Retina (tissue), 1 donor: ENCODE measurements at regions not wholly inside any gene's neighbourhood (a gene's known extent, or its start where the extent isn't known, plus 50 kb on each side); places are given as distances from the start of the nearest gene placed in this dataset.

ENCODE experiments used
- DNase-seq: peaks from one replicate; pipeline ENCODE4 v3.0.0-alpha.2; 2016

DNA sequence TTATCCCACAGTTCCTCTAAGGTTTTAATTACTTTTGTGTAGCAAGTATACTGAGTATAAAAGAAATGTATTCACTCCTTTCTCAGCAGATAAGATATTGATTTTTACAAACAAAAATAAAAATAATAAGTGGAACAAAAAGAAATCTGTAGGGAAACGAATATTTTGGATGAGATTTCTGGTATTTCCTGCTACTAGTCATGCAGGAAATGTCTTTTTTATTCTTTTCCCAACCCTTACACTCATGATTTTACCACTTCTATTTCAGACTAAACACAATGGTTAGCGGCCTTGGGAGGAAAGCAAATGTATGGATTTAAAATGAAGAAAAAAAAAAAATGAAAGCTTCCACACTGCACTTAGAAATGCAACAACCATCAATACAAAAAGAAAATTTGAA, 580.5 kb upstream of the MARCKS start:
- no peak for DNase-seq

DNA sequence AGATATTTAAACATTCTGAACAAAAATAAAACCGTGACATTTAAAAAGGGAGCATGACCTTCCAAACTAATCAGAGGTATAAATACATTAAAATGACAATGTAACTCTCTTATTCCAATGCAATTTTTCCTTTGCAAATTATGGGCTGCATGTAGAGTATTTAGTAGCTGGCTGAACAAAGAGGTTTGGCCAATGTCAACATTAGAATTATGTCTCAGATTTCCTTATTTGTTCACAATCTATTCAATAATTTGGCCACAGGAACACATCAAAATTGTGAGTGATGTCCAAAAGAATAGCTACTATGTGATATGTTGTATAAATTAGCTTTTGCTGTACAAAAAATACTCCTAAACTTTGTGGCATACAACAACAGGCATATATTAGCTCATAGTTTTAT, 580.0 kb upstream of the MARCKS start:
- DNase-seq, result no peak

DNA sequence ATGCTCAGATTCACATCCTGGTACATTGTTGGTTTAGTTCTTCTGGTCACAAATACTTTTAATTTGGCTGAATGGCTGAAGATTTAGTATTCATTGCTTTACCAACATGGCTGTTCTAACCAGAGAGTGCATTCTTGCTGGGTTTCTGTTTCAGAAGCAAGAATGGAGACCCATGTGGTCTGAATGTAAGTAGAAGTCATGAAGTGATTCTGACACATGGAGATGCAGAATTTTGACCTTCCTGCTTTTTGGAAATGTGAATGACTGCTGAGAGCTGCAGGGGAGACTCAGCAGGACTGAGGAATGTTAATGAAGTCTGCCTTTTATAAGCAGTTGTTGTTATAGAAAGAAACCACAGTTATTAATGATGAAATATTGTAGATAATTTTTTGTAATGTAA, 576.1 kb upstream of the MARCKS start:
- DNase-seq, result peak; percentile 7

DNA sequence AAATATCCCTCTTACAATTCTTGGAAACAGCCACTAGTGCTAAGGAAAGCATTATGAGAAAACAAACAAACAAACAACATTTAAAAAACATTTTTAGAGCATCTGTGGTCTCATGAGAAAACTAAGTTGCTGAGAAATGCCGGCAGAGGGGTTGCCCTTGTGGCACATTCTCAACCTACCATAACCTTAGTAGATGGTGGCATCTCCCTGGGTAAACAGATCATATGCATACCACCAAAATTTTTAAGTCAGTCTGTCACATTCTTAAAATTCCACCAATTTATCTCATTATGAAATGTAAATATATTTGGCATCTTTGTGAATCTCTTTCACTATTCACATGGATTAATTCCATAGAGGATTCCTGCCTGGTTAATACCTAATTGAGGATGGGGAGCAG, 575.7 kb upstream of the MARCKS start:
- DNase-seq, result no peak

DNA sequence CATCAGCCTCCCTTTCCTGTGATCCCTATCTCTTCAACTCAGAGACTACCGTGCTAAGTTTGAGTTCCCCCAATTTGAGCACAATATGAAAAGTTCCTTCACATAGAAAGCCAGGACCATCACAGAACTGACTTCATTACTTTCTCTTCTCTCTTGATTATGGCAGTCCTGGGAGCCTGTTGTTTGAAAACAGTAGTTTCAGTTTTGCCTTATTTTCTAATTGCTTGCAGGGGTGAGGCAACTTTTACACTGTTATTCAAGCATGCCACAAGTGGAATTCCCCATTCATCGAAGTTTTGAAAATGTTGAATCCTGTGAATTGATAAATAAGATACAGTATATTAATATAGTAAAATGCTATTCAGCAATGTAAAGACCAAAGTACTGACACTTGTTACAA, 569.7 kb upstream of the MARCKS start:
- DNase-seq, result no peak

DNA sequence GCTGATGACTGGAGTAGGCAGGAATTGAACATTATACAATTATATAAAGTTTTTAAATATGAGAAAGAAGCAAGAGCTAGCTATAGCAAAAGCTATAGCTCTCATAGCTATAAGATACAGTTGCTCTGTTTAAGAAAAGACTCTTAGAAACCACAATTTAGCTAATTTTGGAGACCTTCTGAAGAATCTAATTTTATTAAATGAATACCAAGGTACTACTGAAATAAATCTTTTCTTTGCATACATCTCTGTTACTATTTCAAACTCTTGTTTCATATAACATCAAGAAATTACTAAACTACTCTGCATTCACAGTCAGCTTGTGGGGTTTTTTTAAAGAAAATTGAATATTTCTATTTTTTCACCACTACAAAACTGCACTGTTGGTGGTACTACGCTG, 568.7 kb upstream of the MARCKS start:
- no peak for DNase-seq

DNA sequence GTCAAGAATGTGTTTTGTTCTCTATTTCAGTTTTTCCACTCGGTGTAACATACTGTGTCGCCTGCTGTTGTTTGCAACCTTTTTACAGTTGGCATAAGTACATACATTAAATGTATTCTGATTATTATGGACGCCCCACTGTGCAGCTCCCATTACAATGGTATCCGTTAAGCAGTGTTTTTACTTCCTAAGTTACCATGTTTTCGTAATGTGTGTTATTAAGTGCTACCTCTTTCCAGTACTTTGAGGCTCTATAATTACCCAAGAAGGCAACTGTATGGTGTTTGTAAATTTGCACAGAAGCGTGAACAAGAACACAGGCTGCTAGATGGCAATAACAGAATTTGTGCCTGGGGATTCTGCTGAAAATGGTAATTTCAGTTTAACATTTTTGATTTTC, 568.0 kb upstream of the MARCKS start:
- no peak for DNase-seq

DNA sequence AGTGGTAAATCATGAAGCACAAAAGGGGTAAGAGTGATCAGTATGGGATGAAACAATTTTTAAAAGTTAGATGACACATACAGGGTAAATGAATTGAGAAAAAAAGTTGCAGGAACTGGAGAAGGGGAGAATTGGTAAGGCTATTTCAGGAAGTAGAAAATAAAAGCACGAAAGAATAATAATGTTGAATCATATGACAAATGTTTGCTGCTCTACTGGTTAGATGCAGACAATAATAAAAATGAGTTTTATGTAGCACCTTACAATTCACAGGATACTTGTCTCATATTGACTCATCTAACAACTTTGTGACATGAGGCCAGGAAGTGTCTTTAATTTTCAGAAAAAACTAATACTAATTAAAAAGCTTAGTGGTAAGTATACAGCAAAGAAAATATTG, 566.5 kb upstream of the MARCKS start:
- no peak for DNase-seq

DNA sequence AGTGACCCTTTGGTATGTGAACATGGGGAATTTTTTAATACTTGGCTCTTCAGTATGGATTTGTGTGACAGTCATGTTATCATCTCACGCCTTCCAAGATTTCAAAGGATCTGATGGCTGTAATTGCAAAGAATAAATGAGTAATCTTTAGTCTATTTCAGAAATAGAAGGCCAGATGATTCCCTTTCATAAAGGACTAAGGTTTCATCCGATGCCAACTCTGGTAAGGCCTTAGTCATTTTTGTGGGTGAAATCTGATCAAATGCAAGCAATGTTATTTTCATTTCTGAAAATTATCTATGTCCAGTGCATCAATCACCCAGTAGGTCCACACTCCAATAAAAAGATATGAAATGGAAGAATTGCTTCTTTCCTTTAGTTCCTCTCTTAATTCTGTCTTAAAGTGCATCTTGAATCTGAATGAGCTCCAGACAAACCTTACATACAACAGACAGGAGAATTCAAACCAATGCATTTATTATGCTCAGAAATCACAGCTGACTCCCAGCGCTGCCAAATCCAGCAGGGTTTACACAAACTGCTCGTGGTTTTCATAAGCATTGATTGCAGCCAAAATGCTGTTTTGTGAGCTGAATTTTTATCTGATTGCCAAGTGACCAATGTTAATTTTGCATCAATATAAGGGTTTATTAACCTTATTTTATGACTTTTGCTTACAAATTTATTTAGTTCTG, 565.2 kb upstream of the MARCKS start:
- no peak for DNase-seq

DNA sequence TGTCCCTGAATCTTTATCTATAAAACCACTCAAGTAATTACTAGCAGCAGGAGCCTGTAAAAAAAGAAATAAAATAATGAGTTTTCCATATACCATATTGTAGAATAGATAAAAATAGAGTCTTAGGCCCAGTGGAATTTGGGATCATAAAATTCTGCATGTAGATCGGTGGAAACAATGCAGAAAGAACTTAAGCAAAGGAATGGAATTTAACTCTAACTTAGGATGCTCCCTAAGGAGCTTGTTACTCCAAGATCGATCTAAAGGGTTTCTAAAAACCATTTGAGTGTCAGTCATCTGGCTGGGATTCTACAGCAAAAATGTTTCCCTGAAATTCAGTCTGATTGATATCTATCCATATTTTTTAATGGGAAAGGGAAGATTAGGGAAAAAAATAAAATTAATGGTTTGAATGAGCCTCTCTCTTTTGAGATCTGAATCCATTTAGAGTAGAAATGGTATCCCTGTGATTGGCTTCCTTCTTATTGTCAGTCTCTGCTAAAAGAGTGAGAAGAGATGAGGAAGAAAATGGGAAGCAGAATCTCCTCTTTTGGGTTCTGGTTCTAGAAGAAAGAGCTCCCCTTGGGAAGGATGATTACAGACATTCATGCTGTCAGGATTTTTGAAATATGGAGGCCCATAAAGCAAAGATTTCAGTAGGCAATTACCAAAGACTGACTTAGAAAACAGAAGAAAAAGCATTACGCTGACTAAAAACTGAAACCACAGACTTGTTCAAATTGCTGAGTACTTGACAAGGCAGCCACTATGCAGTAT, 564.3 kb upstream of the MARCKS start:
- no peak for DNase-seq

DNA sequence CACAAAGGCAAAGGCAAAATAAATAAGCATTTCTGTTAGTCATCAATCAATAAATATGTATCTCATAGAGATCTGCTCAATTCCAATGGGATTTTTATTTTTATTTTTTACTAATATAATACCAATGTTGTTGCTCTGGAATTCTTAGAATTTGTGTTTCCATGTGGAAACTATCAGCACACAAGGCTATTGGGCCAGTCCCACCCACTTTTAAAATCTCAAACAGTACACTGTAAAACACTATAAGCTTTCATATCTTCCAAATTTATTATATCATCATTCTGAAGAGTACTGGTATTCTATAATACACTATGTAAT, 563.8 kb upstream of the MARCKS start:
- DNase-seq, result no peak

DNA sequence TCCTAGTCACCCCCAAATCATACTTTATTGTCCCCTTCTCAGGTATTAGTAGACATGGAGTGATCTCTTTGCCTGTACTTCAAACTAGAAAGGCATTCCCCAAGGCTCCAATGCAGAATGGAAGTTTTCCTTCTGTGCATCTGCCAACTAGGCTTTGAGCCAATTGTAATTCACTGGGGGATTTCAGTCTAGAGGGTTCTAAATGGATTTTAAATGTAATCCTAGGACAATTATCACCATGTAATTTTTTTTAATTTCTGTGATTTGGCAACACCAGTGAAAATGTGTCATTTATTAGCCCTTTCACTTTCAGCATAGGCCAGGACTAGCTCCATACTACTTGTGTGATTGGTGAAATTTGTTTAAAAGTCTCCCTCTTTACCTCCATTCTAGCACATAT, 557.6 kb upstream of the MARCKS start:
- DNase-seq, result no peak

DNA sequence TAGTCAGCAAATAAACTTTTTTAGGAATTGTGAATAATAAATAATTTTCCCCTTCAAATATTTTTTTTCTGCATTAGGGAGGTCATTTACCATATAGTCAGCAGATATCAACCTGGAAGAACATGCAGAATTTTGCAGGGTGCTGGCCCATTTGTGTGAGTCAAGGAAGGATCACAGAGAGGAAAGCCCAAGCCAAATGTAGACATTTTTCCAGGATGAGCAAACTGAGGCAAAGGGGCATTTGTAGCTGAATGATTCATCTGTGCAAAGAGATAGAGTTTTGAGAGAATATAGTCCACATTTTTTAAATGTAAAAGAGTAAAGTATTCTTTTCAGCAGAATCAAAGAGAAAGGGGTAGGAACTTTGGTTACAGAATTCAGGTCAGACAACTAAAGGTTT, 555.5 kb upstream of the MARCKS start:
- DNase-seq, result no peak

DNA sequence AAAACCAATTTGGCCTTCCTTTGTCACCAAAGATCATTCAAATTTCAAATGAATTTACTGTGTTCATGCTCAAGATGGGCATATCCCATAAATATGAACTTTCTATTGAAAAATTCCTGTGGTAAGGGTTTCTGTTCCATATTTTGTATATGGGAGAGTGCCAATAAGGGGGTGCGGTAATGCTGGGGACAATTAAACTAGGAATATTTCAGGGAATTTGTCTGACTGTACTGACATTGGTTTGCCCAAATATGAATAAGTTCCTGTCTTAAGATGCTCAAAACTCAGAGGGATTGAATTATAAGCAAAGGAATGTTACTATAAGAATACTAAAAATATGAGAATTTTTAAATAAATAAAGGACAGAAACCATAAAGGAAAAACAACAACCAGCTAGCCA, 553.0 kb upstream of the MARCKS start:
- no peak for DNase-seq

DNA sequence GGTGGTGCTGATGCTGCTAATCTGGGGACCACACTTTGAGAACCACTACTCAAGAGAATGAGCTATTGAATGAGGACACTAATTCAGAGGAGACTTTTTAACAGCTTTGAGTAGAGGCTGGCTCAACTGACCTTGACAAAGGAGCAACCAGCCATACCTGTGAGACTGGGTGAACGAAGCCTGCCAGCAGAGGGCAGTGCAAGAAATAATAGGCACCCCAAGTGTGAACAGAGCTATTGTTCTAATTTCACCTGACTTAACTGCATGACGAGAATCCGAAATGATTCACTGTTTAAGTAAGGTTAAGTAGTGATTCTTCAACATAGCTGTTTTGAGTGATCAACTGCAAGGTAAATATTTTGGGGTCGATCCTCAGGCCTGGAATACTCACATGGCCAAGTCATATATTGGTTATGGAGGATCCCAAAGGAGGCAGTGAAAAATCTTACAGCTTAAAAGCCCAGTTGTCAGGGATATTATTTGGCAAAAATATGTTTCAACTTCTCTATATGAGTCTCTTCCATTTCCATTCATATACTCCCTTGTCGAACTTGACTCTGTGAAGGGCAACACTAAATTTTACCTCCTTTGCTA, 550.5 kb upstream of the MARCKS start:
- no peak for DNase-seq

DNA sequence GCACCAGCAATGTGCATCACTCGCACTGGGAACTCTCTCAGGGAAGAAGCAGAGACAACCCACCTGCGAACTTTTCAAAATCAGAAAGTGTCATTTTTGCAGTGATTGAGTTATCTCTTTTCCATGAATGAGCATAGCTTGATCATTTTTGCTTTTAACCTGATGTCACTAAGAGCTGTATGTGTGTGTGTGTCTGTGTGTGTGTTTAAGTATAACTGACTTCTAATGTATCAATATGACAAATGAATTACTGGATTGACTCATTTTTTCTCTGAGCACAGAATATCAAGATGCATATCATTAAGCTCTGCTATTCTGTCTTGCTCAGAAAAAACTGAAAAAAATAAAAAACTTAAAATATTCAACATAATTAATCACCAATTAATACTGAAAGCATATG, 548.9 kb upstream of the MARCKS start:
- DNase-seq, result no peak

DNA sequence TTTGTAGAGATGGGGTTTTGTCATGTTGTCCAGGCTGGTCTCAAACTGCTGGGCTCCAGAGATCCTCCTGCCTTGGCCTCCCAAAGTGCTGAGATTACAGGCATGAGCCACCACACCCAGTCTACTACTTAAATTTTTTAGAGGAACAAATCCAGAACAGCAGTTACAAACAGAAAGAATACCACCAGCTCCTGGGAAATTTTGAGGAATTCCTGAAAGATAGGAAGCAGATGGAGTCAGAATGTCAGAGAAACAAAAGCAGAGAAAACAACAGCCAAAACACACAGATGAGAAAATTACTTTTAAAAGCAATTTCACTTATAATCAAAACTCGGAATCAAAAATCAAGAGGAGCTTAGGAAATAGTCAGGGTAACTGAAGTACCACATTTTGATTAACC, 543.3 kb upstream of the MARCKS start:
- DNase-seq, result no peak

DNA sequence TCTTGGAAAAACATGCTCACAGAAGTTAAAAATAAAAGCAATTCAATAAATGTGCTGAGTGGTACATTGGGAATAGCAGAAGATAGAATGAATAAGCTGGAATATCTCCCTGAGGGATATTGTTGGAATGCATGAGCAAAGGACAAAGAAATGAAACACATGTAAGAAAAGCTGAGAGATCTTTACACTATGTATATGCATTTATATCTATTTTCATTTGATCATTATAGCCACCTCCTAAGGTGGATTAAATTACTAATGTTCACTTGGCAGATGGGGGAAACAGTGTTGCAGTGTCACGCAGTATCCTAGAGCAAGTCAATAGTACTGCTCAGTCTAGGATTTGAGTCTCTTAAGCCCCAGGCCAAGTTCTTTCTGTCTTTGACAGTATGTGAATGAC, 542.0 kb upstream of the MARCKS start:
- DNase-seq, result no peak

DNA sequence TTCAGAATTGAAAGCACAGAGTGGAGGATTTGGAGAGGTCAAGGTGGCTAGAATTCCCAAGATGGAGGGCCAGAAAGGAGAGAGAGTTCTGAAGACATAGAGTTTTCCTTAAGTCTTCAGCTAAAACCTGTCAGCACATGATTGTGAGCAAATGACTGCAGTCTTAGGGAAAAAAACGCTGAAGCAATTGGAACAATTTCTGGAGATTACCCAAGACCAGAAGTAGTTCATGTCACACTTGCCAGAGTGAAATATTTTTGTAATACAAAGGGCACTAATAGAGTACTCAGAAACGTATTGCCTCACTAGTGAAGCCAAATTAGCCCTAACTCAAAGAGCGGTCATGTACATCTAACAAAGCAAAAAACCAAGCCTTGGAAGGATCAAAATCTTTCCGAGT, 541.3 kb upstream of the MARCKS start:
- no peak for DNase-seq

DNA sequence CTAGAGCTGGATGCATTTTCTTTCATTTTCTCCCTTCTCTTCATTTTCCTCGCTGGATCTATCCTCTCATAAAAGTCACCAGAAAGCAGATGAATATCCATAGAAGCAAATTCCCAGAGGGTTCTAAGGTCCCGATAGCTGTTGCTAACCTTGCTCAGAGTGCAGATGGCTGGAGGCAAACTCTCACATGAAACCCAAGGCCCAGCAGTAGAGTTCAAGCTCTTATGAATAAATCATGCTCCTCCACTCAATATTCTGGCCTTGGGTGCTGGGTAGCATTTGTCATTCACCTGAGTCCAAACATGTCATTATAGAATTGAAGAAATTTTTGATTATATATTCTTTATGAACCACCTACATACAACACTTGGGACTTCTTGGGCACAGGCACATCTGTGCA, 539.7 kb upstream of the MARCKS start:
- DNase-seq, result no peak

DNA sequence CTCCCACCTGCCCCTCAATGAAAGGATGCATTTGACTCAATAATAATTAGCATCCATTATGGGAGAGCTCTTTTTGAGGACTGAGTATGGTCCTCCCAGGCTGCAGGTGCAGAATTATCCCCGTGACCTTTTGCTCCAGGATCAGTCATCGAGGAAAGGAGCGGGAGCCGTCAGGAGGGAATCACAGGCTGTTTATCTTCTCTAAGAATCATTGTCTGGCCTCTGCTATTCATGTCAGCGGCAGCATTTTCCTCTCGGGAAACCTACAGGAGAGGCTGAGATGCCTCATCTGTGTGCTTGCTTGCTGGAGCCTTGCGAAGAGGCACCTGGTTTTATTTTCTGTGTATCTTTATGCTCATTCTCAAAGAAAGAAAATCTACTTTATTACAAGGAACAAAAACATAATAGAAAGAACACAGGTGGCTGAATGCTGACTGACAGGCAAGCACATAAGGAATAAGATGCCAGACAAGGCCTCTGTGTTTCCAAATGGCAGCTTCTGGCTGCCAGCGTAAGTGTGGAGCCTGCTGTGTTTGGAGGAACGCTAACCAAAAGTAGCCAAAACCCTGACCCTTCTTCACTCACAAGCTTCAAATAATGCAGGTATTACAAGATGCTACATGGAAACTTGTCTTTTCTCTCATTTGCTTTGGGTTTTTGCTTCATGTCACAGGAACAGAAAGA, 539.1 kb upstream of the MARCKS start:
- peak; percentile 77 for DNase-seq

DNA sequence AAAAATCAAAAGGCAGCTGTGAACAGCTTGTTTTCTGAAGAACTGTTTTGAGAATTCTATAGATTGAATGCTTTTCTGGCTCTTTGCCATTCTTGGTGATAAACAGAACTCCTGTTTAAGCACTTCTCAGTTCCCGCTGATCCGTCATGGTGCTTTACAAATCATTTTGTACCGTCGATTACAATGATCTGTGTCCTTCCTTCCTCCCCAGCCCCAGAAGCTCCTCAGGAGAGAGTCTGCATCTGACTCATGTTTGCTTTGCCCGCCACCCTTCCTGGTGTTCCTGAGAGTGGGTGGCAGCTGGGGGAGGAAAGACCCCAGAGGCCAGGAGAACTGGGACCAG, 538.6 kb upstream of the MARCKS start:
- no peak for DNase-seq

DNA sequence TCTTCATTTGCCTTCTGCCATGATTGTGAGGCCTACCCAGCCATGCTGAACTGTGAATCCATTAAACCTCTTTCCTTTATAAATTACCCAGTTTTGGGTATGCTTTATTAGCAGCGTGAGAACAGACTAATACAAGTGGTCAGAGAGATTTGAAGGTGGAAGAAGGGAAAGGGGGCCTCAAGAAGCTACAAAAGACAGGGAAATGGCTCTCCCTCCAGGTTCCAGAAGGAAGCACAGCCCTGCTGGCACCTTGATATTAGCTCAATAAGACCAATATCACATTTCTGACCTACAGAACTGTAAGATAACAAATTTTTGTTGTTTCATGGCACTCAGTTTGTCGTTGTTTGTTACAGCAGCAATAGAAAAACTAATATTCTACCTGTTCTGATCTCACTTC, 536.5 kb upstream of the MARCKS start:
- DNase-seq, result no peak

DNA sequence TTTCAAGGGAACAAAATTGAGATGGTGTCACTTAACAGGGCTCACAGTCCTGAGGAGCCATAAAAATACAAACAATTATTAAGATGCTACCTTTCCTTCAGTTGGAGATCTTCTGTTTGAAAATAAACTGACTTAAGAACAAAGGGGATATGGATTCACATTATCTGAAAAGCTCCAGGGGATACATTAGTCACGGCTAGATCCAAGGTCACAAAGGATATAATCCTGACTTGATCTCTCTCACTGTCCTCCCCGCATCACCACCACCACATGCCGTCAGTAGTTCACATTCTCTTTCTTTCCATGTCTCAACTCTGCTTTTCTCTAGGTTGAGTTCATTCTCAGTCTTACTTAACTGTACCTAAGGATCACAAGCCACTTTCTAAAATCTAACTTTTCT, 530.4 kb upstream of the MARCKS start:
- no peak for DNase-seq
